H1 (cell line): ENCODE measurements at regions not wholly inside any gene's neighbourhood (a gene's known extent, or its start where the extent isn't known, plus 50 kb on each side); places are given as distances from the start of the nearest gene placed in this dataset.

Experiments
- SP1 ChIP-seq: IDR thresholded peaks from 2 replicates; pipeline ENCODE4 v1.6.1; 2011; ENCODE audit warnings: low read depth, low read length
- TF ChIP-seq, protein P1 (sequence below): IDR thresholded peaks from 2 replicates; pipeline ENCODE4 v1.6.1; 2011; ENCODE audit warnings: low read length, improper control_type of control experiment

DNA sequence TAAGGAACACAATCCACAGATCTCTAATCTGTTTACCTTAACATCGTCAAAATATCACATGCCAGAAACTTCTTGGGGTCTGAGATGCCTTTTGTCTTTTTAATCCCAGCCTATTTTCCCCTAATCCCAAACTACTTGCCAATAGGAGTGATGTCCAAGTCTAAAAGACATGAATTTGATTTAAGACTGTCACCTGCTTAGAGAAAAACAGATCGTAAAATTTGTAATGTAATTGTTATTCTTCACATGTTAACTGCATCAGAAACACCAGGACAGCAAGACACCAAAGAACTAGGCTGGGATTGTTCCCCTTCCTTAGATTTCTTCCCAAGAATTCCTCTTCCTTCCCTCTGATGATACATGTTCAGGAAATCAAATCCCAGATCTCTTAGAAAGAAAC lies 198.1 kb upstream of the ARHGAP20 start (continued):
- TF ChIP-seq, protein P1, sequence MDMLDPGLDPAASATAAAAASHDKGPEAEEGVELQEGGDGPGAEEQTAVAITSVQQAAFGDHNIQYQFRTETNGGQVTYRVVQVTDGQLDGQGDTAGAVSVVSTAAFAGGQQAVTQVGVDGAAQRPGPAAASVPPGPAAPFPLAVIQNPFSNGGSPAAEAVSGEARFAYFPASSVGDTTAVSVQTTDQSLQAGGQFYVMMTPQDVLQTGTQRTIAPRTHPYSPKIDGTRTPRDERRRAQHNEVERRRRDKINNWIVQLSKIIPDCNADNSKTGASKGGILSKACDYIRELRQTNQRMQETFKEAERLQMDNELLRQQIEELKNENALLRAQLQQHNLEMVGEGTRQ = no peak
- TF ChIP-seq SP1 = no peak
- TF ChIP-seq, all 59 proteins: peak for 0
